Heart right ventricle (tissue), 16 donors: ENCODE measurements at regions not wholly inside any gene's neighbourhood (a gene's known extent, or its start where the extent isn't known, plus 50 kb on each side); places are given as distances from the start of the nearest gene placed in this dataset.
A peak's percentile ranks its signal among the peaks of the same experiment; 100 is the strongest.

Experiments
- ATAC-seq, 8 donors: fragments of 200-7000 bp; cut with Tn5 transposase; one replicate each; pipeline ENCODE4 v1.9.1; 2020; ENCODE audit warnings: mild to moderate bottlenecking in 8 of 8, moderate library complexity in 8 of 8, moderate number of reproducible peaks in 1 of 8
- DNase-seq, 2 donors: peaks; one replicate each; pipeline ENCODE4 v3.0.0-alpha.2; 2020
- H3K27ac ChIP-seq, 10 donors: fragments of 200-600 bp; sonication (generic) in 2 of 10; one replicate each; pipeline versions ENCODE4 v1.5.0 to v1.8.0; 2020 to 2022; ENCODE audit warnings: mild to moderate bottlenecking in 3 of 10
- H3K27me3 ChIP-seq, 7 donors: fragments of 200-600 bp; one replicate each; pipeline ENCODE4 v1.8.0; 2021 to 2022; ENCODE audit warnings: mild to moderate bottlenecking in 2 of 7
- H3K36me3 ChIP-seq, 9 donors: fragments of 200-600 bp; sonication (generic) in 1 of 9; one replicate each; pipeline versions ENCODE4 v1.5.0 to v1.8.0; 2020 to 2022; ENCODE audit warnings: mild to moderate bottlenecking in 2 of 9
- H3K4me1 ChIP-seq, 9 donors: fragments of 200-600 bp; sonication (generic) in 1 of 9; one replicate each; pipeline versions ENCODE4 v1.5.0 to v1.8.0; 2020 to 2022; ENCODE audit warnings: mild to moderate bottlenecking in 4 of 9
- H3K4me3 ChIP-seq, 10 donors: fragments of 200-600 bp; sonication (generic) in 2 of 10; one replicate each; pipeline versions ENCODE4 v1.5.0 to v1.8.0; 2020 to 2022; ENCODE audit warnings: mild to moderate bottlenecking in 7 of 10, moderate library complexity in 2 of 10
- H3K9me3 ChIP-seq, 11 donors: fragments of 200-600 bp in 10 of 11; sonication (generic) in 2 of 11; one replicate each; pipeline versions ENCODE4 v1.5.0 to v1.8.0; 2013 to 2022; ENCODE audit warnings: mild to moderate bottlenecking in 2 of 11, control low read depth in 1 of 11, moderate library complexity in 1 of 11
- WGBS, 2 donors: extraction: QIAGEN DNeasy Blood & Tissue Kit; methylation state at CpG; one replicate each; pipeline ENCODE4 v1.1.7; 2013; ENCODE audit warnings: inconsistent platforms in 1 of 2; 5-methylcytosine and 5-hydroxymethylcytosine counted together
- intact Hi-C, 10 donors: fragments of 100-400 bp; cut with DNase I; formaldehyde crosslinking; loops; one replicate each; pipeline versions ENCODE4 v1.11.1 to v1.14.2; 2022
- TF ChIP-seq, protein P1 (sequence below), 9 donors: fragments of 200-600 bp; sonication (generic) in 2 of 9; IDR thresholded peaks; one replicate each; pipeline versions ENCODE4 v1.5.0 to v1.8.0; 2021 to 2022; ENCODE audit warnings: antibody characterized with exemption in 9 of 9, mild to moderate bottlenecking in 5 of 9, moderate library complexity in 1 of 9
- donor health status: Arrhythmogenic right ventricular cardiomyopathy.
- donor health status: ischemic (EF 13 %, LVEDD 7.1; RV severe dilation, severe dysfunction).
- donor health status: healthy with polysubstance abuse.
- donor health status: DM: no; HTN: yes; CAD: no.
- donor health status: DM: no; HTN: no; CAD: no.
- donor health status: ischemic (EF 25% LVEDD 6.9; RV normal size, moderate dysfunction).
- donor health status: ischemic (EF 25% LVEDD 5.7; RV mildly dilated, moderate dysfunction).
- donor health status: healthy.
- donor health status: DM: yes; HTN: yes; CAD: no.
- donor health status: Ischemic cardiomyopathy.
- donor health status: ischemic (EF 35%, LVEDD 5.7; RV mildly dilated, moderate dysfunction).
- donor health status: nonischemic (EF 11% LVEDD 7.7; RV severe dilation, severe dysfunction).
- donor health status: DM: yes; HTN: yes; CAD: no.
- donor health status: PGD.
- donor health status: ischemic (EF 29% LVEDD 5.4; RV normal size, mild dysfunction).
- donor health status: nonischemic (EF 23%, LVEDD 6.1; RV moderate dilation, normal function).

- Histone ChIP-seq H3K36me3 (peaks cover 0 to 76% (median 12%) of the 10 kb centered on the region in 9 donors), H3K27ac (peak overlapping the region; percentile 22 to 82 (median 68)), H3K4me1 (peaks cover 20 to 87% (median 70%) of the 10 kb centered on the region in 9 donors), H3K9me3 (no peaks in the 10 kb centered on the region), H3K4me3 (no peak overlapping the region), H3K27me3 (no peaks in the 10 kb centered on the region)
- peak; percentile 38 to 50 for DNase-seq
- WGBS, 2 donors, result 49 to 60% methylated on average over 13 of the region's 15 CpGs
- TF ChIP-seq, protein P1, sequence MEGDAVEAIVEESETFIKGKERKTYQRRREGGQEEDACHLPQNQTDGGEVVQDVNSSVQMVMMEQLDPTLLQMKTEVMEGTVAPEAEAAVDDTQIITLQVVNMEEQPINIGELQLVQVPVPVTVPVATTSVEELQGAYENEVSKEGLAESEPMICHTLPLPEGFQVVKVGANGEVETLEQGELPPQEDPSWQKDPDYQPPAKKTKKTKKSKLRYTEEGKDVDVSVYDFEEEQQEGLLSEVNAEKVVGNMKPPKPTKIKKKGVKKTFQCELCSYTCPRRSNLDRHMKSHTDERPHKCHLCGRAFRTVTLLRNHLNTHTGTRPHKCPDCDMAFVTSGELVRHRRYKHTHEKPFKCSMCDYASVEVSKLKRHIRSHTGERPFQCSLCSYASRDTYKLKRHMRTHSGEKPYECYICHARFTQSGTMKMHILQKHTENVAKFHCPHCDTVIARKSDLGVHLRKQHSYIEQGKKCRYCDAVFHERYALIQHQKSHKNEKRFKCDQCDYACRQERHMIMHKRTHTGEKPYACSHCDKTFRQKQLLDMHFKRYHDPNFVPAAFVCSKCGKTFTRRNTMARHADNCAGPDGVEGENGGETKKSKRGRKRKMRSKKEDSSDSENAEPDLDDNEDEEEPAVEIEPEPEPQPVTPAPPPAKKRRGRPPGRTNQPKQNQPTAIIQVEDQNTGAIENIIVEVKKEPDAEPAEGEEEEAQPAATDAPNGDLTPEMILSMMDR (IDR thresholded peaks at IDR 0.05), result no peak
- ATAC-seq, result peak; percentile 25 to 70 (median 52)
- intact Hi-C loops, result loop anchor here in 6 of 10 donors (5.0 to 10.0 kb wide), 5 partner anchors 113 to 533 kb away; no protein-coding TSS in a partner anchor
Observed at GRCh38 chr7:130891254-130892094, 157.5 kb upstream of the KLF14 start.

GRCh38 chr7:130893441-130893894 lies 159.5 kb upstream of the KLF14 start:
- WGBS, 2 donors, result 65 to 76% methylated on average over 7 of the region's 7 CpGs
- no peak overlapping the region for H3K4me3 ChIP-seq
- no peaks in the 10 kb centered on the region for H3K27me3 ChIP-seq
- peaks cover 20 to 80% (median 50%) of the 10 kb centered on the region in 9 donors for H3K4me1 ChIP-seq
- no peak for DNase-seq
- H3K27ac ChIP-seq, result peak overlapping the region in 9 of 10 donors; percentile 26 to 74 (median 60)
- H3K36me3 ChIP-seq, result peaks cover 0 to 76% (median 7%) of the 10 kb centered on the region in 9 donors
- peak in 5 of 8 donors; percentile 19 to 32 (median 25) for ATAC-seq
- no peaks in the 10 kb centered on the region for H3K9me3 ChIP-seq
- TF ChIP-seq, protein P1 (IDR thresholded peaks at IDR 0.05), result no peak
- intact Hi-C loops, result loop anchor here in 6 of 10 donors (5.0 to 10.0 kb wide), 5 partner anchors 111 to 531 kb away; no protein-coding TSS in a partner anchor

GRCh38 chr7:130894146-130894908 lies 160.3 kb upstream of the KLF14 start:
- intact Hi-C loops, result loop anchor here in 6 of 10 donors (5.0 to 10.0 kb wide), 5 partner anchors 110 to 530 kb away; no protein-coding TSS in a partner anchor
- 63 to 72% methylated on average over 14 of the region's 14 CpGs for WGBS, 2 donors
- Histone ChIP-seq H3K27ac (peak overlapping the region in 9 of 10 donors; percentile 26 to 74 (median 60)), H3K27me3 (no peaks in the 10 kb centered on the region), H3K9me3 (no peaks in the 10 kb centered on the region), H3K4me3 (no peak overlapping the region), H3K4me1 (peaks cover 20 to 81% (median 57%) of the 10 kb centered on the region in 9 donors), H3K36me3 (peaks cover 0 to 74% (median 7%) of the 10 kb centered on the region in 9 donors)
- TF ChIP-seq, protein P1 (IDR thresholded peaks at IDR 0.05), result no peak
- DNase-seq (peak; percentile 70 to 78), ATAC-seq (peak; percentile 41 to 84 (median 63))
